ENCODE measurements at regions not wholly inside any gene's neighbourhood (a gene's known extent, or its start where the extent isn't known, plus 50 kb on each side); places are given as distances from the start of the nearest gene placed in this dataset.

GRCh38 chr5:159774476-159775031 is 141.7 kb upstream of the ADRA1B start:
- intact Hi-C loops (cut with micrococcal nuclease; ENCODE audit: unreplicated experiment): loop anchor here (10.0 kb wide), 1 partner anchor 230 kb away; no protein-coding TSS in a partner anchor
- TF ChIP-seq, protein P1, sequence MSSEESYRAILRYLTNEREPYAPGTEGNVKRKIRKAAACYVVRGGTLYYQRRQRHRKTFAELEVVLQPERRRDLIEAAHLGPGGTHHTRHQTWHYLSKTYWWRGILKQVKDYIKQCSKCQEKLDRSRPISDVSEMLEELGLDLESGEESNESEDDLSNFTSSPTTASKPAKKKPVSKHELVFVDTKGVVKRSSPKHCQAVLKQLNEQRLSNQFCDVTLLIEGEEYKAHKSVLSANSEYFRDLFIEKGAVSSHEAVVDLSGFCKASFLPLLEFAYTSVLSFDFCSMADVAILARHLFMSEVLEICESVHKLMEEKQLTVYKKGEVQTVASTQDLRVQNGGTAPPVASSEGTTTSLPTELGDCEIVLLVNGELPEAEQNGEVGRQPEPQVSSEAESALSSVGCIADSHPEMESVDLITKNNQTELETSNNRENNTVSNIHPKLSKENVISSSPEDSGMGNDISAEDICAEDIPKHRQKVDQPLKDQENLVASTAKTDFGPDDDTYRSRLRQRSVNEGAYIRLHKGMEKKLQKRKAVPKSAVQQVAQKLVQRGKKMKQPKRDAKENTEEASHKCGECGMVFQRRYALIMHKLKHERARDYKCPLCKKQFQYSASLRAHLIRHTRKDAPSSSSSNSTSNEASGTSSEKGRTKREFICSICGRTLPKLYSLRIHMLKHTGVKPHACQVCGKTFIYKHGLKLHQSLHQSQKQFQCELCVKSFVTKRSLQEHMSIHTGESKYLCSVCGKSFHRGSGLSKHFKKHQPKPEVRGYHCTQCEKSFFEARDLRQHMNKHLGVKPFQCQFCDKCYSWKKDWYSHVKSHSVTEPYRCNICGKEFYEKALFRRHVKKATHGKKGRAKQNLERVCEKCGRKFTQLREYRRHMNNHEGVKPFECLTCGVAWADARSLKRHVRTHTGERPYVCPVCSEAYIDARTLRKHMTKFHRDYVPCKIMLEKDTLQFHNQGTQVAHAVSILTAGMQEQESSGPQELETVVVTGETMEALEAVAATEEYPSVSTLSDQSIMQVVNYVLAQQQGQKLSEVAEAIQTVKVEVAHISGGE (CRISPR knock-in tag; IDR thresholded peaks at IDR 0.05): no peak
- TF ChIP-seq CHD2 (IDR thresholded peaks at IDR 0.05; ENCODE audit: borderline replicate concordance, low read depth, low read length) (no peak), BACH1 (IDR thresholded peaks at IDR 0.05; ENCODE audit: borderline replicate concordance) (no peak), ZNF217 (IDR thresholded peaks at IDR 0.05) (no peak), CREM (IDR thresholded peaks at IDR 0.05; ENCODE audit: low read depth) (no peak), SUPT20H (IDR thresholded peaks at IDR 0.05; ENCODE audit: borderline replicate concordance, control insufficient read depth, low read depth, low read length) (no peak), HSF1 (IDR thresholded peaks at IDR 0.05; ENCODE audit: low read depth, low read length) (no peak), TCF3 (IDR thresholded peaks at IDR 0.05; ENCODE audit: borderline replicate concordance, insufficient read depth, low read depth, low read length) (no peak), RCOR1 (conservative IDR thresholded peaks at IDR 0.05; ENCODE audit: low read depth, low read length) (no peak), POLR2AphosphoS2 (IDR thresholded peaks at IDR 0.05; ENCODE audit: low read depth, low read length) (no peak), E4F1 (IDR thresholded peaks at IDR 0.05; ENCODE audit: borderline replicate concordance, partially characterized antibody) (no peak), PKNOX1 (IDR thresholded peaks at IDR 0.05) (no peak)
- TF ChIP-seq, protein P2, sequence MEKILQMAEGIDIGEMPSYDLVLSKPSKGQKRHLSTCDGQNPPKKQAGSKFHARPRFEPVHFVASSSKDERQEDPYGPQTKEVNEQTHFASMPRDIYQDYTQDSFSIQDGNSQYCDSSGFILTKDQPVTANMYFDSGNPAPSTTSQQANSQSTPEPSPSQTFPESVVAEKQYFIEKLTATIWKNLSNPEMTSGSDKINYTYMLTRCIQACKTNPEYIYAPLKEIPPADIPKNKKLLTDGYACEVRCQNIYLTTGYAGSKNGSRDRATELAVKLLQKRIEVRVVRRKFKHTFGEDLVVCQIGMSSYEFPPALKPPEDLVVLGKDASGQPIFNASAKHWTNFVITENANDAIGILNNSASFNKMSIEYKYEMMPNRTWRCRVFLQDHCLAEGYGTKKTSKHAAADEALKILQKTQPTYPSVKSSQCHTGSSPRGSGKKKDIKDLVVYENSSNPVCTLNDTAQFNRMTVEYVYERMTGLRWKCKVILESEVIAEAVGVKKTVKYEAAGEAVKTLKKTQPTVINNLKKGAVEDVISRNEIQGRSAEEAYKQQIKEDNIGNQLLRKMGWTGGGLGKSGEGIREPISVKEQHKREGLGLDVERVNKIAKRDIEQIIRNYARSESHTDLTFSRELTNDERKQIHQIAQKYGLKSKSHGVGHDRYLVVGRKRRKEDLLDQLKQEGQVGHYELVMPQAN (conservative IDR thresholded peaks at IDR 0.05): no peak
- no TSS peak for BruUV-seq (replicated peaks)
- in situ Hi-C loops (cut with MboI): no loop called here
- Histone ChIP-seq H3K9ac (ENCODE audit: control insufficient read depth, insufficient read depth, low read length) (no peak overlapping the region), H2AFZ (ENCODE audit: control insufficient read depth, low read depth, low read length) (no peak overlapping the region), H3K4me2 (ENCODE audit: control insufficient read depth, insufficient read depth) (no peak overlapping the region), H3K4me3 (no peak overlapping the region), H3K36me3 (ENCODE audit: control insufficient read depth in 2 of 2, insufficient read depth in 2 of 2, low read length in 1 of 2) (no peaks in the 10 kb centered on the region), H4K20me1 (ENCODE audit: control insufficient read depth, insufficient read depth) (no peaks in the 10 kb centered on the region), H3K79me2 (ENCODE audit: control insufficient read depth, insufficient read depth, low read length) (no peaks in the 10 kb centered on the region), H3K4me1 (ENCODE audit: control insufficient read depth, insufficient read depth, low read length) (peaks cover 4% of the 10 kb centered on the region), H3K27ac (ENCODE audit: control insufficient read depth, insufficient read depth) (no peak overlapping the region), H3K27me3 (replicated peaks in 1 of 2; ENCODE audit: control insufficient read depth in 2 of 2, insufficient read depth in 2 of 2, low read length in 1 of 2) (no peaks in the 10 kb centered on the region; a peak in 1 of 4 replicates), H3K9me3 (replicated peaks; ENCODE audit: control insufficient read depth, insufficient read depth, low read length) (no peaks in the 10 kb centered on the region)
- no peak for ATAC-seq
- SMC1A ChIA-PET (ENCODE audit: uncharacterized antibody, unreplicated experiment): interaction anchor here (0.9 kb wide), 1 partner anchor 322 kb away, joined by 3 read pairs; no protein-coding TSS in a partner anchor
- RAD21 ChIA-PET (ENCODE audit: unreplicated experiment): interaction anchor here (1.0 kb wide), 1 partner anchor 332 kb away, joined by 3 read pairs; no protein-coding TSS in a partner anchor
- CTCF ChIA-PET: no interaction called here
- POLR2A ChIA-PET: no interaction called here
- WGBS (ENCODE audit: insufficient coverage, insufficient replicate concordance, low lambda C conversion rate, missing lambda C conversion rate): 83% methylated on average over 9 of the region's 9 CpGs
- no peak for DNase-seq (ENCODE audit: low read depth, low spot score)
- FAIRE-seq: no peak

All from GM12878 (cell line).